ENCODE measurements at regions not wholly inside any gene's neighbourhood (a gene's known extent, or its start where the extent isn't known, plus 50 kb on each side); places are given as distances from the start of the nearest gene placed in this dataset. TPM values are rescaled to one million over a fixed set of nuclear protein-coding genes. Genes with fewer than 3 reads are reported as not detected.

- no peak for DNase-seq (ENCODE audit: low read depth in 1 of 2, low spot score in 1 of 2)
- TF ChIP-seq, protein P1, sequence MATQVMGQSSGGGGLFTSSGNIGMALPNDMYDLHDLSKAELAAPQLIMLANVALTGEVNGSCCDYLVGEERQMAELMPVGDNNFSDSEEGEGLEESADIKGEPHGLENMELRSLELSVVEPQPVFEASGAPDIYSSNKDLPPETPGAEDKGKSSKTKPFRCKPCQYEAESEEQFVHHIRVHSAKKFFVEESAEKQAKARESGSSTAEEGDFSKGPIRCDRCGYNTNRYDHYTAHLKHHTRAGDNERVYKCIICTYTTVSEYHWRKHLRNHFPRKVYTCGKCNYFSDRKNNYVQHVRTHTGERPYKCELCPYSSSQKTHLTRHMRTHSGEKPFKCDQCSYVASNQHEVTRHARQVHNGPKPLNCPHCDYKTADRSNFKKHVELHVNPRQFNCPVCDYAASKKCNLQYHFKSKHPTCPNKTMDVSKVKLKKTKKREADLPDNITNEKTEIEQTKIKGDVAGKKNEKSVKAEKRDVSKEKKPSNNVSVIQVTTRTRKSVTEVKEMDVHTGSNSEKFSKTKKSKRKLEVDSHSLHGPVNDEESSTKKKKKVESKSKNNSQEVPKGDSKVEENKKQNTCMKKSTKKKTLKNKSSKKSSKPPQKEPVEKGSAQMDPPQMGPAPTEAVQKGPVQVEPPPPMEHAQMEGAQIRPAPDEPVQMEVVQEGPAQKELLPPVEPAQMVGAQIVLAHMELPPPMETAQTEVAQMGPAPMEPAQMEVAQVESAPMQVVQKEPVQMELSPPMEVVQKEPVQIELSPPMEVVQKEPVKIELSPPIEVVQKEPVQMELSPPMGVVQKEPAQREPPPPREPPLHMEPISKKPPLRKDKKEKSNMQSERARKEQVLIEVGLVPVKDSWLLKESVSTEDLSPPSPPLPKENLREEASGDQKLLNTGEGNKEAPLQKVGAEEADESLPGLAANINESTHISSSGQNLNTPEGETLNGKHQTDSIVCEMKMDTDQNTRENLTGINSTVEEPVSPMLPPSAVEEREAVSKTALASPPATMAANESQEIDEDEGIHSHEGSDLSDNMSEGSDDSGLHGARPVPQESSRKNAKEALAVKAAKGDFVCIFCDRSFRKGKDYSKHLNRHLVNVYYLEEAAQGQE (IDR thresholded peaks at IDR 0.05; ENCODE audit: insufficient replicate concordance, low read depth) = no peak
- TF ChIP-seq, protein P2, sequence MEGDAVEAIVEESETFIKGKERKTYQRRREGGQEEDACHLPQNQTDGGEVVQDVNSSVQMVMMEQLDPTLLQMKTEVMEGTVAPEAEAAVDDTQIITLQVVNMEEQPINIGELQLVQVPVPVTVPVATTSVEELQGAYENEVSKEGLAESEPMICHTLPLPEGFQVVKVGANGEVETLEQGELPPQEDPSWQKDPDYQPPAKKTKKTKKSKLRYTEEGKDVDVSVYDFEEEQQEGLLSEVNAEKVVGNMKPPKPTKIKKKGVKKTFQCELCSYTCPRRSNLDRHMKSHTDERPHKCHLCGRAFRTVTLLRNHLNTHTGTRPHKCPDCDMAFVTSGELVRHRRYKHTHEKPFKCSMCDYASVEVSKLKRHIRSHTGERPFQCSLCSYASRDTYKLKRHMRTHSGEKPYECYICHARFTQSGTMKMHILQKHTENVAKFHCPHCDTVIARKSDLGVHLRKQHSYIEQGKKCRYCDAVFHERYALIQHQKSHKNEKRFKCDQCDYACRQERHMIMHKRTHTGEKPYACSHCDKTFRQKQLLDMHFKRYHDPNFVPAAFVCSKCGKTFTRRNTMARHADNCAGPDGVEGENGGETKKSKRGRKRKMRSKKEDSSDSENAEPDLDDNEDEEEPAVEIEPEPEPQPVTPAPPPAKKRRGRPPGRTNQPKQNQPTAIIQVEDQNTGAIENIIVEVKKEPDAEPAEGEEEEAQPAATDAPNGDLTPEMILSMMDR (IDR thresholded peaks at IDR 0.05; ENCODE audit: insufficient read depth, low read length) = no peak
- no peak for TF ChIP-seq SPI1 (IDR thresholded peaks at IDR 0.05; ENCODE audit: borderline replicate concordance, low read depth)
- no peak for TF ChIP-seq POLR2AphosphoS5 (IDR thresholded peaks at IDR 0.05; ENCODE audit: low read depth)
- TF ChIP-seq GABPA (IDR thresholded peaks at IDR 0.05; ENCODE audit: low read depth) = no peak
- Histone ChIP-seq H3K27ac (replicated peaks) (no peak overlapping the region), H3K27me3 (ENCODE audit: insufficient read depth, poor library complexity, severe bottlenecking) (no peaks in the 10 kb centered on the region), H3K4me3 (replicated peaks; ENCODE audit: insufficient read depth, low read length) (no peak overlapping the region)
Observed at GRCh38 chr18:28236487-28236886, 59.6 kb upstream of the CDH2 start.

Small RNA genes lying in the stretch of these regions (microRNA-seq; reads per million reads assigned to microRNA genes)
- gene MIR302F = not detected
